NCI-H1694 (cell line): ENCODE measurements at regions not wholly inside any gene's neighbourhood (a gene's known extent, or its start where the extent isn't known, plus 50 kb on each side); places are given as distances from the start of the nearest gene placed in this dataset.
A peak's percentile ranks its signal among the peaks of the same experiment; 100 is the strongest.

ENCODE experiments used
- DNase-seq: peaks from one replicate; lab custom pipeline; 2025; lab: John Stamatoyannopoulos, UW

DNA sequence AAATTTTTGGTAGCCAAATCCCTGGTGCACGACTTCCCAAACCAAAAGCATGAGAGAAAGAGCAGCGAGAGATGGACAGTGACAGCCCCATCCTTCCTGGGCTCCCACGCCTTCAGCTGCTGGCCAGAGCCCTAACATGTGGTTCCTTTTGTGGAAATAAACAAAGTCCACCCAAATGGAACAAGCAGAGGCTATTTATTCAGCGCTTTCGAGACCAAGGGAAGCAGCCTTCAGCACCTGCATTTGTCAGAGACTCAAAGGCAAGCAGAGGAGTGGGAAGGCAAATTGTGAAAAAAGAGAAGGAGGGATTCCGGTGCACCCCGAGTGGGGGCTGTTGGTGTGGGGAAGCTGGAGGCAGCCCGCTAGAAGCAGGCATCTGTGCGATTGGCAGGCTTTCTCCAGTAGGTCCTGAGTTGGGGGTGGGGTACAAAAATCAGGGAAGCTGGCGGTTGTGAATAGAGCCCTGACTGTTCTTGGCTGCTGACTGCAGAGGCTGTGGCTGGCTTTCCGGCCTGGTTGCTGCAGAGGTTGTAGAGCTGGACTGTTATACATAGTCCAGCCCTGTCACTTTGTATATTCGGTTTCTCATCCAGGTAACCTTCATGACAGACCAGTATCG lies 427.2 kb downstream of the OCA2 start:
- DNase-seq: no peak

DNA sequence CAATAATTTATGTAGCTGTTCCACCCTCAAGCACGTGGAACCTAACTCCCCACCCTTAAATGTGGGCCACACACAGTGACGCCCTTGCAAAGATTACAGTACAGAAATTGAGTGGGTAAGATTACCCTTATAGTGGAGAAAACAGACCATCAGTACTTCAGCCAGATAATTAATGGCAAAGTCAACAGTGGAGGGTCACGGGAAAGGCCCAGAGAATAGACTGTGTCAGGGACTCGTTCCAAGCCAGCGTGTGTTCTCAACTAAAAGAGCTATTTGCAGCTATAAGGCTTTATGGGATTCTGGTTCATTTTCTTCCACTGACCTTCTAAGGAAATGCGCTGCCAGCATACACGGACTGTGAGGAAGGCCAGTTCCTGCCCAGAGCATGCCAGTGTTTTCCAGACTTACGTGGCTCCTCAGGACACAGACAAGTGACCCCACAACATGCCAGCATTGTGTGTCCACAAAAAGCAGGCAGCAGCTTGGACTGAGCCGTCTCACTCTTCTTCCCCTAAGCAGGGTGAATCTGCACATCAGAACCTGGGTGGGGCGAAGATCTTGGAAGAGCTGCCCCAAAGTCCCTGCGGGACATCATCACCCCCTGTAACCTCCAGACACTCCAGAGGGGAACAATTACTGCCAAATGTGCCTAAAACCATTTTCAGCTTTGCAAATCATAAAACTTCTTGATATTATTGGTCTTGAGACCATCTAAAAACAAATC lies 428.5 kb downstream of the OCA2 start:
- no peak for DNase-seq

DNA sequence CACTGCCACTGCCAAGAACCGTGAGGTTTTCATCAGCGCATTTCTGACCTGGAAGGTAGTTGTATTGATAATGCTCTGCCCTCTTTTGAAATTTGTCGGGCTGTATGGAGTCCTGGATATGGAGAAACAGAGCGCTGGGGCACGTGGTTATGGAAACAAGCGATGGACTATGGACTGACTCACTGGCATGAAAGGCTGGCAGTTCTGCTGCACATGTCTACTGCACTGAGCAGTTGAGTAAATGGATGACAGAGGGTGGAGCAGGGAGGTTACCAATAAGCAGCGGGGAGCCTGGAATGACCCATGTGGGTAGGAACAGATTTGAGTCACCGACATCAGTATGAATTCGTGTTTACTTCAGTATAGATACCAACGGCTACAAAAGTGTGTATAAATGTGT lies 429.5 kb downstream of the OCA2 start:
- no peak for DNase-seq

DNA sequence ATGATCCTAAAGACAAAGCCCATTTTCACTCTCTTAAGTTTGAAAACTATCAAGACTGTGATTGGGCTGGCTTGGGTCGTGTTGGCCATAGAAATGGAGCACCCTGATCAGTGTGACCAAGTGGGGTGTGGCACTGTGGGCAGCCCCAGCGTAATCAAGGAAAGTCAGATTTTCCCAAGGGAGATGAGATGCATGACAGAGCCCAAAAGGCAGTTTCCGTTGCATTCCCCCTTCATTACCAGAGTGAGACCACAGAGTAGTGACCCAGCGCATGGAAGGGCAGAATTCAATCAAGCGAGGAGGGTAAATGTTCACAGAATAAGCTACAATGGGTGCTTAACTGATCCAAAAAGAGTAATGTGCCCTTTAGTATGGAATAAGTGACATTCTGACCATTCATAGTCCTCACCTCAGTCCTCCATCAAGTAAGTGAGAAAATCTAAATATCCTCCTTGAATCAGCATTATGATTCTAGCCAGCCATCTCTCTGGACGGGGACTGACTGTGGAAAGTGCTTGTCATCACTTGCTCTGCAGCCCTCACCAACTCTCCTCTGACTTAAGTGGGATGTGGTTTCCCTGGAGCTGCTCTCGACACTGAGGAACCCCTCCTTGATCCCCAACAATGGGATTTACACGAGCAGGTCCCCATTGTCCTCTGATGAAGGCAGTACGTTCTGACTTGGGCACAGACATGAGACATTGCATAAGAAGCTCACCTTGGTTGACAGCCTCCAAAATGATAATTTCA lies 430.5 kb downstream of the OCA2 start:
- DNase-seq: no peak

DNA sequence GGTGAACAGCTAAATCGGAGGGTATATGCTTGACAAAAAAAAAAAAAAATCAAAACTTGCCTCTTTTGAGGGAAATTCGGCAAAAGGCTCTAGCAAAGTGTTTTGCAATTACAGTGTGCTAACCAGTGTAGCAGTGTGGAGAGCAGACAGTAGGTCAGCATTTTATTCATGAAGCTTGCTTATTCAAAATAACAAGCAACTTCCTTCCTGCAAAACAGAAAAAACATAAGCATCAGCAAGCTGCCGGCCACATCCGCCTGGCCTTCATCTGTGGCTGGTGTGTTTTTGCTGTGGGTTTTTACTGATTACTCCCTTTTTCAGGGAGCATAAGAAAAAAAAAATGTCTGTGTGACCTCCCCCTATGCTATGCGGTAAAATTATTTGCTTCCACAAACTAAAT lies 434.1 kb downstream of the OCA2 start:
- DNase-seq: no peak

DNA sequence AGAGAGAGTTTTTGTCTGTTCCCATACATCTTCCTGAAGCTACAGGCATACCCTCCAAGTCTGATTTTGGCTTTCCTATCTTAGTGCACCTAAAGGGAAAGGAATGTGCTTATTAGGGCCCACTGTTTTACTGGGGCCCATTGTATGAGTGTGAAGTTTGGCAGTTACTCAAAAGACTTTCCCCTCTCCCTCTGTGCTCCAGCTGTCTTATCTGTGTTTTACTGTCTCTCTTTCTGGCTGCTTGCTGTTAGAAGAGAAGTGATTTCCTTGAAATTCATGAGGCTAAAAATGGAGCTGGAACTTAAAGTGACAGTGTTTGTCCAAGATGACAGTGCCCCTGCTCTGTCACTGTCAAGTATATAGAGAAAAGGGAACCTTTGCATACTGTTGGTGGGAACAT lies 436.2 kb downstream of the OCA2 start:
- no peak for DNase-seq

DNA sequence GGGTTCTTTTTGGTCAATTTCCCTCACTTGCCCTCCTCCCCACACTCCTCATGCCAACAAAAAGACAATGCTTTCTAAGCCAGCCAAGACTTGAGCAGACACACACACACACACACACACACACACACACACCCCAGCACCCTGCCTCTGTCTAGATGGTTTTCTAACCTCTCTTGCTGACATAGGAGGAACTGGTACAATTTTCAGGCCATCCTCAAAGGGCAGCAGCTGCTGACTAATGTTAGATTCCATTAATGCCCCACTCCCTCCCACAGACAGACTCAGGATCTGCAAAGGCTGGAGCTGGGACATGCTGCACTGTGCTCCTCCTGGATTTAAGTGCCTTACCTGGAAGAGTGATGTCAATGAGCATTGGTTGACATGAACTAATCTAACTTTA lies 438.4 kb downstream of the OCA2 start:
- DNase-seq: no peak

DNA sequence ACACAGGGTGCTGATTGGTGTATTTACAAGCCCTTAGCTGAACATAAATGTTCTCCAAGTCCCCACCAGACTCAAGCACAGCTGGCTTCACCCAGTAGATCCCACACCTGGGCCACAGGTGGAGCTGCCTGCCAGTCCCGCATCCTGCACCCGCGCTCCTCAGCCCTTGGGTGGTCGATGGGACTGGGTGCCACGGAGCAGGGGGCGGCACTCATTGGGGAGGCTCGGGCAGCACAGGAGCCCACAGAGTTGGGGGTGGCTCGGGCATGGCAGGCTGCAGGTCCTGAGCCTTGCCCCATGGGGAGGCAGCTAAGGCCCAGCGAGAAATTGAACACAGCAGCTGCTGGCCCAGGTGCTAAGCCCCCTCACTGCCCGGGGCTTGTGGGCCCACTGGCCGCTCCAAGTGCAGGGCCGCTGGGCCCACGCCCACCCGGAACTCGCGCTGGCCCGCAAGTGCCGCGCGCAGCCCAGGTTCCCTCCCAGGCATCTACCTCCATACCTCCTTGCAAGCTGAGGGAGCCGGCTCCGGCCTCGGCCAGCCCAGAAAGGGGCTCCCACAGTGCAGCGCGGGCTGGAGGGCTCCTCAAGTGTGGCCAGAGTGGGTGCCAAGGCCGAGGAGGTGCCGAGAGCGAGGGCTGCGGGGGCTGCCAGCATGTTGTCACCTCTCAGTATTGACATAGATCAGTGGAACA lies 442.7 kb downstream of the OCA2 start:
- DNase-seq: no peak

DNA sequence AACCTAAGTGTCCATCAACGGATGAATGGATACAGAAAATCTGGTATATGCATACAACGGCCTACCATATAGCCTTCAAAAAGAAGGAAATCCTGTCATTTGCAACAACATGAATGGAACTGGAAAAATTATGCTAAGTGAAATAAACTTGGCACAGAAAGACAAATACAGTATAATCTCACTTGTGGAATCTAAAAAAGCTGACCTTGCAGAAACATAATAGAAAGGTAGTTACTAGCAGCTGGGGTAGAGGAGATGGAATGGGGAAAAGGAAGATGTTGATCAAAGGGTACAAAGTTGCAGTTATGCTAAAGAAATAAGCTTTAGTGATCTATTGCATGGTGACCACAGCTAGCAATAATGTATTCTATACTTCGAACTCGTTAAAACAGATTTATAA lies 444.1 kb downstream of the OCA2 start:
- no peak for DNase-seq

DNA sequence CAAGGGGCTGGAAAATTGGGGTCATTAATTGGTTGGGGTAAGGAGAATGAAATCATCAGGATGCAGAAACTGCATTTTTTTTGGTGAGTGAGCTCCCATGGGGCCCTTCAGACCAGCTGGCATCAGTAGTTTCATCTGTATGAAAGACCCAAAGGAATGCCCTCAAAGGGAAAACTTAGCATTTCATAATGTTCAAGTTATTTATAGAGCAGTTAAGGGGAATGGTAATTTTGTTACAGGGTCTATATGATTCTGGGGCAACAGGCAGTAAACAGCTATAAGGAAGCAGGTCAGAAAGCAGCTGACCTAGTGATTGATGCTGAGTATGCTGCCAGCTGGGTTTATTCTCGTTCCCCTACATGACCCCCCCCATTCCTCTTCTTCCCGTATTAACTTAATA lies 448.9 kb downstream of the OCA2 start:
- DNase-seq: no peak

DNA sequence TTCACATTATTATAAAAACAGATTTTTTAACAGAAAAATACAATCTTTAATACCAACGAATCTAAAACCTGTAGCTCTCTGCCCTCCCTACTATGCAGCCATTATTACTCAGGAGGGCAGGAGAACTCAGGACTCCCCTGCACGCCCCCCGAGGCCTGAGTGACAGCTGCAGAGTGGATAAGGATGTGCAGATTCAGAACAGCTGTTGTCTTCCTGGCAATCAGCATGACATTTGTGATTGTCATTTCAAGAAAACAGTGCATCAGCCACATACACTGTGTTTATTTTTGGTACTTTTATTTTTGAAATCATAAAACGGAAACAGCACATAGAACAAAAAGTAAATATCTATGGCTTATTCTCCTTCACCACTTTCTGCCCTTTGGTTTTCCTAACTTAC lies 450.8 kb downstream of the OCA2 start:
- DNase-seq: peak; percentile 2

DNA sequence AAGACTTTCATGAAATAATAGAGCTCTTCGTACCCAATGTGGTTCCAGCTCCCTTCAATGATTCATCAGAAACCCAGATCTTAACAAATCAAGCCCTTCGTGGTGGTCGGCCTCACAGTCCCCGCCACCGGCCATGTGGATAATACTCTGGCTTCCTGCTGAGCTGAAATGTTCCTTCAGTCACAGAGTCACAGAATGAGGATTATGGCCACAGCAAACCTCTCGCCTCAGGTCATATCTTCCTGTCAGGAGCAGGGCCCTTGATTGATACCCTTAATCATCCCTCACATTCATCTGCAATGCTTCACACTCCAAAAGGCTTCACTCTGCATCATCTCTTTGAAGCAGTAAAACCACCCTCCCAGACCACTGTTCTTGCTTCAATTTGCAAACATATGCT lies 452.6 kb downstream of the OCA2 start:
- no peak for DNase-seq

DNA sequence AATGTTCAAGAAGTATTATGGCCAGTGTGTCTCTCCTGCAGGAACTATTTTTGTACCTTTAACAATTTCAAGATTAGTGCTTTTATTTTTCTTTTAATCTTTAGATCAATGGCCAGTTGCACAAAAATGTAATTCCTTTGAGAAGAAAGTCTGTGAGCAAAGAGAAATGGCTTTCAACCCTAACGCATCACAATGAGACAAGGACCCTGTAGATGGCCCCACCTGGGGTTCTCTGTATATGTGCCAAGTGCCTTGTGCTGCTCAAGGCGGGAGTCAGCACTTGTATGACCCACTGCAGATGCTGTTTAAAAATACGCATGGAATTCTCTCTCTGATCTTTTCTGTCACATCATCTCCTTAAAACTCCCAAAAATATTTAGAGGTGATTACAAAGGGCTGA lies 453.4 kb downstream of the OCA2 start:
- no peak for DNase-seq

DNA sequence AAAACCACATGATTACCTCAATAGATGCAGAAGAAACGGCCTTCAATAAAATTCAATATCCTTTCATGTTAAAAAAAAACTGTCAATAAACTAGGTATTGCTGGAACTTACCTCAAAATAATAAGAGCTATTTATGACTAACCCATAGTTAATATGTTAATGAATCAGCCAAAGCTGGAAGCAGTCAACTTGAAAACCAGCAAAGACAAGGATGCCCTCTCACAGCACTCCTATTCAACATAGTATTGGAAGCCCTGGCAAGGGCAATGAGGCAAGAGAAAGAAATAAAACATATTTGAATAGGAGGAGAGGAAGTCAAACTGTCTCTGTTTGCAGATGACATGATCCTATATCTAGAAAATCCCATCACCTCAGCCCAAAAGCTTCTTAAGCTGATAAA lies 456.1 kb downstream of the OCA2 start:
- no peak for DNase-seq

DNA sequence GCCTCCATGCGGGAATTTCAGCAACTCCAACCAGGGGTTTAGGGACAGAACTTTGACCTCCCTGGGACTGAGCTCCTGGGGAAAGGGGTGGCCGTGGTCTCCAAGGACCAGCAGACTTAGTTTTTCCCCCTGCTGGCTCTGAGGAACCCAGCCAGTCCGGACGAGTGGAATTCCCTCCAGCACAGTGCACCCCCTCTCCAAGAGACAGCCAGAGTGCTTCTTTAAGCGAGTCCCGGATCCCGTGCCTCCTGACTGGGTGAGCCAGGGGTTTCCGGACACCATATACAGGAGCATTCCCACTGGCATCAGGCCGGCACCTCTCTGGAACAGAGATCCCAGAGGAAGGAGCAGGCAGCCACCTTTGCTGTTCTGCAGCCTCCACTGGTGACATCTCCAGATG lies 459.5 kb downstream of the OCA2 start:
- no peak for DNase-seq

DNA sequence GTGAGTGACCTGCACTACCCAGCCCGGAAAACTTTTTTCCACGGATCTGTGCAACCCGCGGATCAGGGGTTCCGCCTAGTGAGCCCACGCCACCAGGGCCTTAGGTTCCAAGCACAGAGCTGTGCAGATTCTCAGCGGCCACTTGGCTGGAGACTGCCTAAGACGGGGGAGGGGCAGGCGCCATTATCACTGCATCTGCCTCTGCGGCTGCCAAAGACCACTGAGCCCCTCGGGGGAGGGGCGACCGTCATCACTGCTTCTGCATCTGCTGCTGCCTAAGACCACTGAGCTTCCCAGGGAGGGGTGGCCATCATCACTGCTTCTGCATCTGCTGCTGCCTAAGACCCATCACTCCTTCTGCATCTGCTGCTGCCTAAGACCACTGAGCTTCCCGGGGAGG lies 460.2 kb downstream of the OCA2 start:
- DNase-seq: no peak

DNA sequence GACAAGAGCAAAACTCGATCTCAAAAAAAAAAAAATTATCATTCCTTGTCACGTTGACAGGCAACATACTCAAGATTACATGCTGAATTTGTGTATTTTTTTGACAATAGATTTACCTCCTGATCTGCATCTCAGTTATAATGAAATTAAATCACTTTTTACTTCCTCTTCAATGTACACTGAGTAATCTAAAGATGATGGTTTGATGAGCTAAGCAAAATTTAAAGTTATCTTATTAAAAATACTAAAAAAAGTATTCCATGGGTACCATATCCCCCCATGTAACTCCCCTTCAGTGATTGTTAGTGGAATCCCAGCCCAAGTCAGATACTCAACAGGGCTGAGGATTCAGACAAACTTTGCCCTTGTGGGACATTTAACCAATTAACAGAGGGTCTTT lies 463.2 kb downstream of the OCA2 start:
- no peak for DNase-seq

DNA sequence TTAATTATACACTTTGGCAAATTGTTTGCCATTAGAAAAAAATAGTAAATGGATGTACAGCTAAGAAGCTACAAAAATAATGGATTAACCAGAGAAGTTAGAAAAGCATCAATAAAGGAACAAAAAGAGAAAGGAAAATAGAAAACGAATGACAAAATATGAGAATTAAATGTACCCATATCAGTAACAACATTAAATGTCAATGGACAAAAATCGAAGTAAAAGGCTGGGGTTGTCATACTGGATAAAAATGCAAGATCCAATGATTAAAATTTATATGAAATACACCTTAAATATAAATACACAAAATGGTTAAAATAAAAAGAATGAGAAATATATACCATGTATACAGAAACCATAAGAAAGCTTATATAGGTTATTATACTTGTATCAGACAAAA lies 470.6 kb downstream of the OCA2 start:
- DNase-seq: no peak

DNA sequence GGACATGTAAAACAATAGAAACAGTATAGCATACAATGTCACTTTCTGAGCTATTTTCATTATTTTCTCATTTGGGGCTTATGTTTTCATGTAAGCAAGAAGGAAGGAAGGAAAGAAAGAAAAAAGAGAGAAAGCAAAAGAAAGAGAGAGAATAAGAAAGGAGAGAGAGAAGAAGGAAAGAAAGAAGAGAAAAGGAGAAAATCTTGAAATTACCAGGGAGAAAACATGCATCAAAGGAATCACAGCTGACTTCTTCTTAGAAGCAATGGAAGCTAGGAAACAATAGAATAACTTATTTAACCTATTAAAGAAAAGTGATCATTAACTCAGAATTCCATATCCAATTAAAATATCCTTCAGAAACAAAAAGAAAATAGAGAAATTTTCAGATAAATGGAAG lies 471.5 kb downstream of the OCA2 start:
- no peak for DNase-seq

DNA sequence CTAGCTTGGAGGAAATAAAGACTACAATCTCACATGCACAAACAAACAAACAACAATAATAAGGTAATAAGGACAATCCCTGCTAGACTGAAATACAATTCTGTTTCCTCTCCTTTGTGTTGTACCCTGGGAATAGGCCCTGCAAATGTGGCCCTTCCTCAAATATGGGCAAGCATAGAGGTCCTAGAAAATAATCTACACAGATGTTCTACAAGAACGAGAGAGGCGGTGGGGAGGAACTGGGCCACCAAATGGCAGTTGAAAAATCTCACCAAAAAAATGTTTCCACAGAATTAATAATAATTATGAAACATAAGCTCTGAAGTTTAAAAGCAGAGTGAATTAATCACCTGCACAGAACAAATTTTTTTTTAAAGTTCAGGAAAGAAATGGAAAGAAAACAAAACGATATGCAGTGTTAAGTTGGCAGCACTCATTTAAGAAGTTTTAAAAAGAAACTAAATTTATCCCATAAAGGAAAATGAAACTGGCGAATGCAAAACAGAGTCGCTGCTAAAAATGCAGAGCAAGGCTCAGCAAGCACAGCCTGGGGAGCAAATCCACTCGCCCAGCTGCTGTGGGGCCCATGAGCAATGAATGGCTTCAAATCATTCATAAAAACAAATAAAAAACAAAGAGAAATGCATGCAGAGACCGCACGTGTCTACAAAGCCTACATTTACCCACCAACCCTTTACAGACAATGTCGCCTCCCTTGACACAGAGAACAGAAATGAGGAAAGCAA lies 475.4 kb downstream of the OCA2 start:
- no peak for DNase-seq

DNA sequence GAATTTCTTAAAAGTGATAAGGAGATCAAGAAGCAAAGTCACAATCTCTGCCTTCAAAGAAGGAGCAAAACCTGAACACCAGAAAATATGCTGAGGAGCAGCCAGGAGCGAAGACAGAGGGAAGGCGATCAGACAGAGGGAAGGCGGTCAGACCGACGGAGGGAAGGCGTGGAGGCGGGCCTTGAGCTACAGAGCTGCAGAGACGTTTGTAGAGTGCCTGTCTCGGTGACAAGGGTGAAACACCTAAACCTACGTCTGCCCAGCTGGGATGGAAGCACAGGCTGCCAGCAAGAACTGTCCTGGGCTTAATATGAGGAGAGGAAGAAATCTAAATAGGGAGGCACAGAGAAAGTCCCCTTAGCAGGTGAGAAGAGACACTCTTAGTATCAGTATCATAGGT lies 476.0 kb downstream of the OCA2 start:
- no peak for DNase-seq

DNA sequence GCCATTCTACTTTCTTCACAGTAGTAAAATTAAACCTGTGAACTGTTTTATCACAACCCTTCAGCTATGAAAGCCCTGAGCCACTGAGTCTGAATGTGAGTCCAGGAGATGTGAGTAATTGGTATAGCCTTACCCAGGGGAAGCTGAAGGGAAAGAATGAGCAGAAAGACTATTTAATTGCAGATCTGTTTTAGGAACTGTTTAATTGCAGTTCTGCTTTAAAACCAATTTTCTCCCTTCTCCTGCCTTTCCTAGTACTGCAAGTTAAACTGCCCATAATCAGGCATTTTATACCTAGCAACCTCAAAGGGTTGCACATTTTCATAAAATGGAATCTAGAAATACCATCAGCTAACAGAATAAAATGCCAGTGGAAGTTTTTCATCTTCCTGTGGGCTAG lies 476.7 kb downstream of the OCA2 start:
- no peak for DNase-seq
